H1 (cell line): ENCODE measurements at regions not wholly inside any gene's neighbourhood (a gene's known extent, or its start where the extent isn't known, plus 50 kb on each side); places are given as distances from the start of the nearest gene placed in this dataset.

Experiments used
- CTCF ChIA-PET: fragments of 300-600 bp; sonication (Branson Sonifier 250); formaldehyde crosslinking; loops from one replicate; lab custom pipeline; 2021; ENCODE audit not compliant: partially characterized antibody; lab: Charles Lee
- POLR2A ChIA-PET: fragments of 300-600 bp; sonication (Branson Sonifier 250); formaldehyde crosslinking; loops from one replicate; lab custom pipeline; 2021; ENCODE audit warnings: inconsistent platforms; ENCODE audit not compliant: partially characterized antibody; lab: Charles Lee
- DNase-seq, 2 experiments: peaks; one replicate each; pipeline versions ENCODE4 v3.0.0 to v3.0.0-alpha.2; 2010 to 2022; ENCODE audit warnings: low spot score in 2 of 2, low read depth in 1 of 2, mixed read lengths in 1 of 2
- FAIRE-seq: peaks from 2 replicates; lab custom pipeline; 2011; peaks lifted over from hg19 to GRCh38; lab: Jason Lieb, UNC
- H2AFZ ChIP-seq: 2 replicates; pipeline ENCODE4 v1.8.1; 2012; ENCODE audit warnings: low read length, inconsistent platforms
- H2AK5ac ChIP-seq: 2 replicates; pipeline ENCODE4 v1.6.1; 2013; ENCODE audit warnings: low read depth, low read length
- H2BK120ac ChIP-seq: replicated peaks from 2 replicates; pipeline ENCODE3; 2013; ENCODE audit warnings: low read depth, low read length, inconsistent platforms
- H2BK12ac ChIP-seq: 2 replicates; pipeline ENCODE4 v1.6.1; 2013; ENCODE audit warnings: low read depth, low read length
- H2BK15ac ChIP-seq: 2 replicates; pipeline ENCODE4 v1.6.1; 2013; ENCODE audit warnings: low read length
- H2BK20ac ChIP-seq: 2 replicates; pipeline ENCODE4 v1.6.1; 2013; ENCODE audit warnings: low read length
- H2BK5ac ChIP-seq: 2 replicates; pipeline ENCODE4 v1.6.1; 2013; ENCODE audit warnings: low read depth, low read length
- H3K14ac ChIP-seq: 2 replicates; pipeline ENCODE4 v1.6.1; 2013; ENCODE audit warnings: inconsistent platforms; ENCODE audit not compliant: insufficient read length
- H3K18ac ChIP-seq: 2 replicates; pipeline ENCODE4 v1.6.1; 2013; ENCODE audit warnings: low read length; ENCODE audit errors: extremely low read depth
- H3K23ac ChIP-seq: 2 replicates; pipeline ENCODE4 v1.6.1; 2013; ENCODE audit warnings: inconsistent platforms; ENCODE audit not compliant: insufficient read length
- H3K23me2 ChIP-seq: 2 replicates; pipeline ENCODE4 v1.6.1; 2013; ENCODE audit warnings: low read depth, low read length
- H3K27ac ChIP-seq: 2 replicates; pipeline ENCODE4 v1.6.1; 2011; ENCODE audit warnings: low read depth, low read length, inconsistent platforms
- H3K27me3 ChIP-seq, 4 experiments: replicated peaks in 1 of 4; 1 replicate in 1 of 4; 2 replicates in 3 of 4; pipeline versions ENCODE4 v1.6.1 to v1.8.1; 2011 to 2013; ENCODE audit warnings: low read length in 3 of 4, mild to moderate bottlenecking in 3 of 4, inconsistent platforms in 2 of 4, mixed read lengths in 2 of 4, moderate library complexity in 1 of 4; ENCODE audit not compliant: control insufficient read depth in 3 of 4, insufficient read depth in 3 of 4; ENCODE audit errors: extremely low read depth in 1 of 4
- H3K36me3 ChIP-seq, 4 experiments: 2 replicates each; pipeline versions ENCODE4 v1.6.1 to v1.8.1; 2011 to 2013; ENCODE audit warnings: mild to moderate bottlenecking in 4 of 4, low read length in 3 of 4, moderate library complexity in 2 of 4, control low read depth in 1 of 4, inconsistent platforms in 1 of 4; ENCODE audit not compliant: insufficient read depth in 4 of 4, control insufficient read depth in 2 of 4
- H3K4ac ChIP-seq: replicated peaks from 2 replicates; pipeline ENCODE3; 2013; ENCODE audit warnings: low read length, low read depth, mixed read lengths, inconsistent platforms; ENCODE audit not compliant: insufficient read length
- H3K4me1 ChIP-seq, 4 experiments: replicated peaks in 1 of 4; 1 replicate in 1 of 4; 2 replicates in 3 of 4; pipeline versions ENCODE4 v1.6.1 to v1.8.1; 2011 to 2013; ENCODE audit warnings: low read length in 3 of 4, inconsistent platforms in 2 of 4, mixed read lengths in 1 of 4; ENCODE audit not compliant: insufficient read depth in 4 of 4, control insufficient read depth in 3 of 4
- H3K4me2 ChIP-seq, 2 experiments: 2 replicates each; pipeline versions ENCODE4 v1.6.1 to v1.8.1; 2011 to 2013; ENCODE audit warnings: low read depth in 2 of 2, low read length in 2 of 2, control low read depth in 1 of 2, inconsistent platforms in 1 of 2, mild to moderate bottlenecking in 1 of 2; ENCODE audit not compliant: insufficient read depth in 1 of 2
- H3K4me3 ChIP-seq, 4 experiments: fragments of 200-600, 300-600 bp in 1 of 4; sonication (generic), shearing (Covaris generic), sonication (Bioruptor Twin) in 1 of 4; 2 replicates each; pipeline versions ENCODE4 v1.5.1 to v1.8.1; 2011 to 2016; ENCODE audit warnings: low read length in 4 of 4, low read depth in 3 of 4, control low read depth in 2 of 4, inconsistent platforms in 2 of 4, mild to moderate bottlenecking in 2 of 4, mixed read lengths in 1 of 4, moderate library complexity in 1 of 4; ENCODE audit not compliant: insufficient read depth in 2 of 4; ENCODE audit errors: extremely low read depth in 1 of 4
- H3K56ac ChIP-seq: replicated peaks from 2 replicates; pipeline ENCODE3; 2013; ENCODE audit warnings: low read depth, mild to moderate bottlenecking, mixed read lengths, low read length, inconsistent platforms; ENCODE audit not compliant: insufficient read length
- H3K79me1 ChIP-seq: 2 replicates; pipeline ENCODE4 v1.6.1; 2013; ENCODE audit warnings: low read depth, low read length, control low read depth
- H3K79me2 ChIP-seq, 2 experiments: 2 replicates each; pipeline versions ENCODE4 v1.6.1 to v1.8.1; 2012 to 2013; ENCODE audit warnings: low read length in 2 of 2, mild to moderate bottlenecking in 2 of 2, inconsistent platforms in 1 of 2; ENCODE audit not compliant: insufficient read depth in 2 of 2, control insufficient read depth in 1 of 2
- H3K9ac ChIP-seq, 4 experiments: replicated peaks in 1 of 4; 1 replicate in 1 of 4; 2 replicates in 3 of 4; pipeline versions ENCODE4 v1.6.1 to v1.8.1; 2011 to 2013; ENCODE audit warnings: low read depth in 3 of 4, low read length in 3 of 4, control low read depth in 2 of 4, mild to moderate bottlenecking in 2 of 4, moderate library complexity in 2 of 4, inconsistent platforms in 1 of 4; ENCODE audit errors: extremely low read depth in 1 of 4
- H3K9me3 ChIP-seq, 2 experiments: 2 replicates each; pipeline versions ENCODE4 v1.6.1 to v1.8.1; 2012 to 2013; ENCODE audit warnings: mild to moderate bottlenecking in 2 of 2, moderate library complexity in 2 of 2, control low read depth in 1 of 2, inconsistent platforms in 1 of 2, low read depth in 1 of 2, low read length in 1 of 2, mixed read lengths in 1 of 2; ENCODE audit not compliant: insufficient read depth in 2 of 2
- H4K20me1 ChIP-seq, 2 experiments: replicated peaks in 1 of 2; 2 replicates each; pipeline versions ENCODE3 to v1.8.1; 2011 to 2013; ENCODE audit warnings: inconsistent platforms in 2 of 2, low read length in 2 of 2, mild to moderate bottlenecking in 1 of 2; ENCODE audit not compliant: insufficient read depth in 2 of 2, control insufficient read depth in 1 of 2
- H4K5ac ChIP-seq: 2 replicates; pipeline ENCODE4 v1.6.1; 2013; ENCODE audit warnings: low read length, low read depth, mixed read lengths, inconsistent platforms; ENCODE audit not compliant: insufficient read length
- H4K8ac ChIP-seq: 2 replicates; pipeline ENCODE4 v1.8.0; 2013; ENCODE audit warnings: mild to moderate bottlenecking, moderate library complexity, low read length, inconsistent platforms; ENCODE audit not compliant: insufficient read depth; ENCODE audit errors: extremely low read depth
- H4K91ac ChIP-seq: replicated peaks from 2 replicates; pipeline ENCODE3; 2013; ENCODE audit warnings: low read length, mixed read lengths, inconsistent platforms; ENCODE audit not compliant: insufficient read length
- ASH2L ChIP-seq: fragments of 200-600, 300-600 bp; sonication (generic); IDR thresholded peaks from one replicate; pipeline ENCODE4 v1.7.1; 2017; ENCODE audit warnings: low read length
- CBX5 ChIP-seq: fragments of 300-800, 300-1000 bp; sonication (generic); IDR thresholded peaks from 2 replicates; pipeline ENCODE4 v1.7.1; 2016; ENCODE audit warnings: antibody characterized with exemption, low read length, low read depth
- CTBP2 ChIP-seq: IDR thresholded peaks from 2 replicates; pipeline ENCODE4 v1.7.0; 2011; ENCODE audit warnings: borderline replicate concordance, mild to moderate bottlenecking, moderate library complexity, mixed read lengths, low read length; ENCODE audit not compliant: insufficient read depth, insufficient read length
- MAFK ChIP-seq: IDR thresholded peaks from 2 replicates; pipeline ENCODE4 v1.6.1; 2012; ENCODE audit warnings: low read depth, mild to moderate bottlenecking, improper control_type of control experiment, low read length
- POLR2AphosphoS5 ChIP-seq: IDR thresholded peaks from 2 replicates; pipeline ENCODE4 v1.6.1; 2011; ENCODE audit warnings: low read depth, low read length
- RNF2 ChIP-seq: fragments of 200-900, 300-1000 bp; sonication (generic); IDR thresholded peaks from 2 replicates; pipeline ENCODE4 v1.7.1; 2016; ENCODE audit warnings: borderline replicate concordance, low read depth, mild to moderate bottlenecking, antibody characterized with exemption, low read length; ENCODE audit not compliant: poor library complexity, severe bottlenecking; ENCODE audit errors: missing control alignments
- RXRA ChIP-seq: IDR thresholded peaks from 2 replicates; pipeline ENCODE4 v1.6.1; 2011; ENCODE audit warnings: low read depth, mild to moderate bottlenecking, low read length, moderate library complexity; ENCODE audit not compliant: insufficient read depth
- SAP30 ChIP-seq: fragments of 300-600 bp; sonication (generic); IDR thresholded peaks from 2 replicates; pipeline ENCODE4 v1.7.1; 2012; ENCODE audit warnings: low read length, moderate library complexity, mild to moderate bottlenecking, inconsistent platforms; ENCODE audit not compliant: insufficient read depth, insufficient replicate concordance
- SP2 ChIP-seq: IDR thresholded peaks from 2 replicates; pipeline ENCODE4 v1.6.1; 2012; ENCODE audit warnings: mild to moderate bottlenecking, low read length, inconsistent platforms
- TCF12 ChIP-seq: IDR thresholded peaks from 2 replicates; pipeline ENCODE4 v1.6.1; 2011; ENCODE audit warnings: low read depth, mild to moderate bottlenecking, low read length
- TEAD4 ChIP-seq: IDR thresholded peaks from 2 replicates; pipeline ENCODE4 v1.6.1; 2012; ENCODE audit warnings: low read depth, low read length, inconsistent platforms, mixed read lengths
- WGBS, 2 experiments: shearing (Covaris generic) in 1 of 2; methylation state at CpG; one replicate each; pipeline versions ENCODE4 v1.1.6 to v1.1.7; 2013 to 2015; ENCODE audit warnings: low lambda C conversion rate in 2 of 2, mixed read lengths in 2 of 2, inconsistent platforms in 1 of 2, low coverage in 1 of 2, missing lambda C conversion rate in 1 of 2; ENCODE audit not compliant: insufficient replicate concordance in 2 of 2, insufficient coverage in 1 of 2, insufficient read length in 1 of 2; ENCODE audit errors: extremely low coverage in 1 of 2, missing lambda C conversion rate in 1 of 2; 5-methylcytosine and 5-hydroxymethylcytosine counted together
- TF ChIP-seq, protein P1 (sequence below): IDR thresholded peaks from 2 replicates; pipeline ENCODE4 v1.6.1; 2011; ENCODE audit warnings: low read depth, mild to moderate bottlenecking, low read length; ENCODE audit not compliant: insufficient read depth

DNA sequence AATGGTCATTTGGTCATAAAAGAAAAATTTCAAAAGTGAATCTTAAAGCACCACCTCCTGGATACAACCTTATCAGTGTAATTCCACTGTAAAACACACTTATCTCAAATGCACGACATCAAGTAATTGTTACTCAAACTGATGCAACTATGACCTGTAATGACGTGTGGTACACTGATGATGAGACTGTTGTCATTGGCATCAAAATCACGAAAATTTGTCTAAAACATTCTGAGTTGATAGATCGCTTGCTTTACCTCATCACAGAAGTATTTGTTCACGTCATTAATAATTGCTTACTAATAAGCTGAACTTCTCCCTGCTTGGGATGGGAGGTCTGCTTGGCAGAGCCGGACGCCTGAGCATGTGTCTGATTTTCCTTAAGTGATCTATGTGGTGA, 221.8 kb upstream of the KLF6 start:
- H4K8ac ChIP-seq, result no peak overlapping the region
- no peak overlapping the region for H2BK15ac ChIP-seq
- no peak overlapping the region for H3K4me3 ChIP-seq
- H3K56ac ChIP-seq, result no peak overlapping the region
- H4K91ac ChIP-seq, result no peak overlapping the region
- no peak overlapping the region for H3K4ac ChIP-seq
- H3K9ac ChIP-seq, result no peak overlapping the region
- 89% methylated on average over 7 of the region's 7 CpGs; no CpG with 5 or more reads in 1 of the 2 experiments for WGBS, 2 experiments
- no peaks in the 10 kb centered on the region for H3K79me2 ChIP-seq
- no peak overlapping the region for H2BK12ac ChIP-seq
- H2AFZ ChIP-seq, result no peak overlapping the region
- H2BK5ac ChIP-seq, result no peak overlapping the region
- no peak overlapping the region for H3K4me2 ChIP-seq
- TF ChIP-seq SAP30 (no peak), ASH2L (no peak), RXRA (no peak), TCF12 (no peak), CBX5 (no peak), CTBP2 (no peak), RNF2 (no peak), SP2 (no peak), TEAD4 (no peak), POLR2AphosphoS5 (no peak), MAFK (no peak)
- TF ChIP-seq, protein P1, sequence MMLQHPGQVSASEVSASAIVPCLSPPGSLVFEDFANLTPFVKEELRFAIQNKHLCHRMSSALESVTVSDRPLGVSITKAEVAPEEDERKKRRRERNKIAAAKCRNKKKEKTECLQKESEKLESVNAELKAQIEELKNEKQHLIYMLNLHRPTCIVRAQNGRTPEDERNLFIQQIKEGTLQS, result no peak
- TF ChIP-seq, all 59 proteins: peak for 0
- CTCF ChIA-PET, result interaction anchor here (1.3 kb wide), 1 partner anchor 767 kb away, joined by 3 read pairs; no protein-coding TSS in a partner anchor
- H3K18ac ChIP-seq, result no peak overlapping the region
- H3K79me1 ChIP-seq, result no peaks in the 10 kb centered on the region
- no peak overlapping the region for H3K14ac ChIP-seq
- no peaks in the 10 kb centered on the region for H3K23me2 ChIP-seq
- H3K23ac ChIP-seq, result no peak overlapping the region
- peaks cover 0 to 4% (median 3%) of the 10 kb centered on the region in 4 experiments; a peak in 3 of 7 replicates for H3K4me1 ChIP-seq
- FAIRE-seq, result no peak
- no peaks in the 10 kb centered on the region for H3K27me3 ChIP-seq
- H2AK5ac ChIP-seq, result no peak overlapping the region
- no peak overlapping the region for H4K5ac ChIP-seq
- POLR2A ChIA-PET, result no interaction called here
- no peak overlapping the region for H2BK20ac ChIP-seq
- no peak for DNase-seq
- H3K36me3 ChIP-seq, result no peaks in the 10 kb centered on the region
- H4K20me1 ChIP-seq, result no peaks in the 10 kb centered on the region
- H3K27ac ChIP-seq, result no peak overlapping the region
- H3K9me3 ChIP-seq, result no peaks in the 10 kb centered on the region
- no peak overlapping the region for H2BK120ac ChIP-seq
